ENCODE measurements at regions not wholly inside any gene's neighbourhood (a gene's known extent, or its start where the extent isn't known, plus 50 kb on each side); places are given as distances from the start of the nearest gene placed in this dataset.
A peak's percentile ranks its signal among the peaks of the same experiment; 100 is the strongest.
"Not testable (repeated sequence)": the region's sequence is repeated elsewhere in the genome, so short reads cannot be mapped to it uniquely, and the experiment has no call there.

DNA sequence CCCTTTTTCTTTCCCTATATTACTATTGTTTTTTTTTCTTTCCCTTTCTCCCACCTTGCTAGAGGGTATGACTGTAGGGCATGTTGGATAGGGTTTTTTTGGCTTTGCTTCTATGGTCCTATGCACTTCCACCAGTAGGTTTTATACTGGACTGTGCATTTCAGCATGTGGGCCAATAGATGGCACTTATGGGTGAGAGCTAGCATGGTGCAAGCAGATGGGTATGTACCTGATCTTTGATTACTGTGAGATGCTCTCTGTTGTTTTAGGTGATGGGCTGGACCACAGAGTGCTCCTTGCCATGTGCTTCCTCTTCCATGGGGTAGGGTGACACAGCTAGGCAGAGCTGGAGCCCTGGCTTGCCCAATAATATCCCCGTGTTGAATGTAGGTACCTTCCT is 128.5 kb upstream of the CHD6 start:
- DNase-seq (ENCODE audit: extremely low spot score), result no peak
- ChIA-PET CTCF (interaction anchor here (1.2 kb wide), 1 partner anchor 8 kb away, joined by 7 read pairs; no protein-coding TSS in a partner anchor), POLR2A (no interaction called here)
- TF ChIP-seq, protein P1, sequence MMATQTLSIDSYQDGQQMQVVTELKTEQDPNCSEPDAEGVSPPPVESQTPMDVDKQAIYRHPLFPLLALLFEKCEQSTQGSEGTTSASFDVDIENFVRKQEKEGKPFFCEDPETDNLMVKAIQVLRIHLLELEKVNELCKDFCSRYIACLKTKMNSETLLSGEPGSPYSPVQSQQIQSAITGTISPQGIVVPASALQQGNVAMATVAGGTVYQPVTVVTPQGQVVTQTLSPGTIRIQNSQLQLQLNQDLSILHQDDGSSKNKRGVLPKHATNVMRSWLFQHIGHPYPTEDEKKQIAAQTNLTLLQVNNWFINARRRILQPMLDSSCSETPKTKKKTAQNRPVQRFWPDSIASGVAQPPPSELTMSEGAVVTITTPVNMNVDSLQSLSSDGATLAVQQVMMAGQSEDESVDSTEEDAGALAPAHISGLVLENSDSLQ (IDR thresholded peaks at IDR 0.05), result no peak
- no peak for TF ChIP-seq L3MBTL2 (conservative IDR thresholded peaks at IDR 0.05)
- TF ChIP-seq ARNT (IDR thresholded peaks at IDR 0.05), result no peak
- no peak for TF ChIP-seq ZNF384 (IDR thresholded peaks at IDR 0.05)
- TF ChIP-seq ELF4 (IDR thresholded peaks at IDR 0.05), result no peak
- TF ChIP-seq FOXM1 (IDR thresholded peaks at IDR 0.05; ENCODE audit: borderline replicate concordance), result no peak

DNA sequence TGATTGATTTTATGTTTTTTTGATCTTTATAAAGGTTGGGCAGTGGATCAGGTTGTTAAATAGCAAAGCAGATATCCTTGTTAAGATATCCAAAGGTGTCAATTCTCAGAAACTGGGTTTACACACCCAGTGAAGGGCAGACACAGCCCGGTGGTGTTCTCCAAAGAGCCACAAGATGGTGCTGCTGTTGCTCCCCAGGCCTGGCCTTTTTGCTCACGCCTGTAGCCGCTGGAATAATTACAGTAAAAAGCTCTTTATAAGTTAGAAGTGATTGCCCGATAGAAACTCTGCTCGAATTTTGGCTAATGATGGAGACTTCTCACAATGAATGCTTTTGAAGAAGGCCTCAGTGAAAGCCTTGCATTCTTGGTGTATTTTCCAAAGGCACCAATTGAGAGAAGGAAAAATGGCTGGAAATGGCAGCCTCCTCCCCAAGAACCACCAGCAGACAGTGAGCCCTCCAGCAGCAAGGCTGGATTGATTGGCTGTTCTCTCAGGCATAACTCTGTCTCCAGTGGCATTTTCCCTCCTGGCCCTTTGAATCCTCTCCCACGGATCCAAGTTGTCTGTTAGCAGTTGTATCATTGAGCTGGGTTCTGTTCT is 120.5 kb upstream of the CHD6 start:
- ChIA-PET POLR2A (no interaction called here), CTCF (interaction anchor here (0.6 to 2.0 kb wide), 9 partner anchors 9 to 1670 kb away, joined by 3 to 7 read pairs (median 4); no protein-coding TSS in a partner anchor)
- peak; percentile 65 for DNase-seq (ENCODE audit: extremely low spot score)
- TF ChIP-seq ZNF384 (IDR thresholded peaks at IDR 0.05) (no peak), SUZ12 (IDR thresholded peaks at IDR 0.05) (no peak), ARNT (IDR thresholded peaks at IDR 0.05) (no peak), FOXA1 (IDR thresholded peaks at IDR 0.05) (no peak)
- TF ChIP-seq, protein P1 (IDR thresholded peaks at IDR 0.05), result no peak

DNA sequence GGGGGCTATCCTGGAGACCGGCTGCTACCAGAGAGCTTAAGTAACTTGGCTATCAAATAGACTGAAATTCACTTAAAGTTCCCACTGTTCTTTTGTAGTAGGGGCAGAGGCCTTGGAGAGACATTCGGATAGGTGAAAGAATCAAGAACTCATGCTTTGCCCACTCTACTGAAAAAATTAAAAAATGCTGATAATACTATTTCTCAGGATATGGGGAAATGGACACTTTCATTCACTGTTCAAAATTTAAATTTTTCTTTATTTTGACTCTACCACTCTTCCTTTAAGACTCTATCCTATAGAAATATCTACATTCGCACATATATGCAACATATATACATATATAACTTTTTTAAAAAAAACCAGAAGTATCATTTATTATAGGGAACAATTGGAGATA is 117.8 kb upstream of the CHD6 start:
- DNase-seq (ENCODE audit: extremely low spot score), result no peak
- CTCF ChIA-PET, result no interaction called here
- no peak for TF ChIP-seq CTBP1 (IDR thresholded peaks at IDR 0.05; ENCODE audit: borderline replicate concordance)
- TF ChIP-seq BHLHE40 (IDR thresholded peaks at IDR 0.05; ENCODE audit: borderline replicate concordance), result no peak
- no peak for TF ChIP-seq FOXA1 (IDR thresholded peaks at IDR 0.05)
- TF ChIP-seq ZNF384 (IDR thresholded peaks at IDR 0.05), result no peak
- no peak for TF ChIP-seq NFRKB (IDR thresholded peaks at IDR 0.05)
- TF ChIP-seq LEF1 (IDR thresholded peaks at IDR 0.05; ENCODE audit: borderline replicate concordance), result no peak
- TF ChIP-seq L3MBTL2 (conservative IDR thresholded peaks at IDR 0.05), result no peak
- TF ChIP-seq SUZ12 (IDR thresholded peaks at IDR 0.05), result no peak
- TF ChIP-seq HDGF (IDR thresholded peaks at IDR 0.05; ENCODE audit: borderline replicate concordance), result no peak
- TF ChIP-seq ELF4 (IDR thresholded peaks at IDR 0.05), result no peak
- no peak for TF ChIP-seq ARNT (IDR thresholded peaks at IDR 0.05)
- TF ChIP-seq SP1 (IDR thresholded peaks at IDR 0.05), result no peak
- no peak for TF ChIP-seq FOXK2 (IDR thresholded peaks at IDR 0.05)
- no peak for TF ChIP-seq FOXM1 (IDR thresholded peaks at IDR 0.05; ENCODE audit: borderline replicate concordance)
- POLR2A ChIA-PET, result no interaction called here

DNA sequence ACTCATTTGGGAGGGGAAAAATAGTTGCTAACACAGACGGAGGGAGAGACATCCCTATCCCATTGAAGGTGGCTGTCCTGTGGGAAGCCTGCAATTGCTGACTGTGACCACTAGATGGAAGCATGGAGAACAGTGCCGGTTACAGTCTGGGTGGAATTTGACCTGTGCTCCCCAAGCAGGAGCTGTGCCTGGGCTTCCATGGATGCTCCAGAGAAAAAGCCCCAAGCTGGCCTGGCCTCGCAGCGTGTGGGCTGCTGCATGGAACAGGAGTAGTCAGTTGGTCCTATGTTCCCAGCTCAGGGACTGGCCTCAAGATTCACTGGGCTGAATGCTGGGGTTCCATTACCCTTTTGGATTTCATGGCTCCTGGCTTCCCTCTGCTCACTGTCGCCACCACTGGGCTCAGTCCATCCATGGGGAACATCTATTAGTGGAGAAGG is 116.3 kb upstream of the CHD6 start:
- DNase-seq (ENCODE audit: extremely low spot score), result peak; percentile 70
- TF ChIP-seq LEF1 (IDR thresholded peaks at IDR 0.05; ENCODE audit: borderline replicate concordance), result no peak
- TF ChIP-seq TARDBP (IDR thresholded peaks at IDR 0.05), result no peak
- no peak for TF ChIP-seq BHLHE40 (IDR thresholded peaks at IDR 0.05; ENCODE audit: borderline replicate concordance)
- TF ChIP-seq, protein P1 (IDR thresholded peaks at IDR 0.05), result no peak
- TF ChIP-seq NFRKB (IDR thresholded peaks at IDR 0.05), result no peak
- no peak for TF ChIP-seq L3MBTL2 (conservative IDR thresholded peaks at IDR 0.05)
- no peak for TF ChIP-seq ELF4 (IDR thresholded peaks at IDR 0.05)
- TF ChIP-seq SP1 (IDR thresholded peaks at IDR 0.05), result no peak
- no peak for TF ChIP-seq ZNF384 (IDR thresholded peaks at IDR 0.05)
- TF ChIP-seq ARNT (IDR thresholded peaks at IDR 0.05), result no peak
- no peak for TF ChIP-seq CTBP1 (IDR thresholded peaks at IDR 0.05; ENCODE audit: borderline replicate concordance)
- no peak for TF ChIP-seq FOXM1 (IDR thresholded peaks at IDR 0.05; ENCODE audit: borderline replicate concordance)
- no peak for TF ChIP-seq HDGF (IDR thresholded peaks at IDR 0.05; ENCODE audit: borderline replicate concordance)
- CTCF ChIA-PET, result interaction anchor here (0.8 to 1.1 kb wide), 2 partner anchors 8 to 42 kb away, joined by 3 to 5 read pairs; no protein-coding TSS in a partner anchor
- POLR2A ChIA-PET, result no interaction called here

DNA sequence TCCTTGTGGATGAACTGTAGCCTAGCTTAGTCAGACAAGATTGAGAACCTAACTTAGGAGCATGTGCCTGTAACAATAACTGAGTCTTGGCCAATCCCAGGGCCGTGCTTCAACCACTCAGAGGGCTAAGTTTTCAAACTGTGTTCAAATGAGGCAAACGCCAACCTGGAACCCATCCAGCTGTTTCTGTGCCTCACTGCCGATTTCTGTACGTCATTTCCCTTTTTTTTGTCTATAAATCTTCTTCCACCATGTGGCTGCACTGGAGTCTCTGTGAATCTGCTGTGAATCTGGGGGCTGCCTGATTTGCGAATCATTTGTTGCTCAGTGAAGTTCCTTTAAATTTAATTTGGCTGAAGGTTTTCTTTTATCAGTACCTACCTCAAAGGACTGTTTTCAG is 115.0 kb upstream of the CHD6 start:
- TF ChIP-seq ARNT (IDR thresholded peaks at IDR 0.05) (no peak), BHLHE40 (IDR thresholded peaks at IDR 0.05; ENCODE audit: borderline replicate concordance) (no peak)
- POLR2A ChIA-PET, result no interaction called here
- CTCF ChIA-PET, result no interaction called here
- no peak for DNase-seq (ENCODE audit: extremely low spot score)

DNA sequence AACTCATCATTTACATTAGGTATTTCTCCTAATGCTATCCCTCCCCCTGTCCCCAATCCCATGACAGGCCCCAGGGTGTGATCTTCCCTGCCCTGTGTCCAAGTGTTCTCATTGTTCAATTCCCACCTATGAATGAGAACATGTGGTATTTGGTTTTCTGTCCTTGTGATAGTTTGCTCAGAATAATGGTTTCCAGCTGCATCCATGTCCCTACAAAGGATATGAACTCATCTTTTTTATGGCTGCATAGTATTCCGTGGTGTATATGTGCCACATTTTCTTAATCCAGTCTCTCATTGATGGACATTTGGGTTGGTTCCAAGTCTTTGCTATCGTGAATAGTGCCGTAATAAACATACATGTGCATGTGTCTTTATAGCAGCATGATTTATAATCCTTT is 113.0 kb upstream of the CHD6 start:
- CTCF ChIA-PET; POLR2A ChIA-PET; DNase-seq (ENCODE audit: extremely low spot score): not testable (repeated sequence)

DNA sequence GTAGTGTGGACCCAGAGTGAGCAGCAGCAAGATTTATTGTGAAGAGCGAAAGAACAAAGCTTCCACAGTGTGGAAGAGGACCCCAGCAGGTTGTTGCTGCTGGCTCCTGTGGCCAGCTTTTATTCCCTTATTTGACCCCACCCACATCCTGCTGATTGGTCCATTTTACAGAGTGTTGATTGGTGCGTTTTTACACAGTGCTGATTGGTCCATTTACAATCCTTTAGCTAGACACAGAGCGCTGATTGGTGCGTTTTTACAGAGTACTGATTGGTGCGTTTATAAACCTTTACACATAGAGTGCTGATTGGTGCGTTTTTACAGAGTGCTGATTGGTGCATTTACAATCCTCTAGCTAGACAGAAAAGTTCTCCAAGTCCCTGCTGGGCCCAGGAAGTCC is 109.5 kb upstream of the CHD6 start:
- CTCF ChIA-PET; DNase-seq (ENCODE audit: extremely low spot score): not testable (repeated sequence)

More for the DNA sequence above, 109.5 kb upstream of the CHD6 start:
- POLR2A ChIA-PET, result not testable (repeated sequence)
